Fibroblast of peridontal ligament (primary cell): ENCODE measurements at regions not wholly inside any gene's neighbourhood (a gene's known extent, or its start where the extent isn't known, plus 50 kb on each side); places are given as distances from the start of the nearest gene placed in this dataset.
"Not testable (repeated sequence)": the region's sequence is repeated elsewhere in the genome, so short reads cannot be mapped to it uniquely, and the experiment has no call there.

Source experiments
- DNase-seq: peaks from one replicate; pipeline ENCODE4 v3.0.0-alpha.2; 2010; ENCODE audit errors: extremely low read depth

DNA sequence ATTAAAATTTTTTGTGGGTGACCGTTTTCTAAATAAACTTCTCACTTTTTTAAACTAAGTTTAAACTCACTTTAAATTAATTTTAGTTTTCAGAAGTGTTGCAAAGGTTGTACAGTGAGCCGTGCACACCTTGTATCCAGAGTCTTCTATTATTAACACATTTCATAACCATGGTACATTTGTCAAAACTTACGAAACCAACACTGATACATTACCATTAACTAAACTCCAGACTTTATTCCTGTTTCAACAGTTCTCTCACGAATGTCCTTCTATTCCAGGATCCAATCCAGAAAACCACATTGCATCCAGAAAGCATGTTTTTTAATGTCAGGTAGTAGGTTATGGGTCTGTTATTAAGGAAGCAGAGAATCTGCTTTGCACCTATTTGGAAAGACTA, 319.9 kb downstream of the CBLN4 start:
- no peak for DNase-seq

DNA sequence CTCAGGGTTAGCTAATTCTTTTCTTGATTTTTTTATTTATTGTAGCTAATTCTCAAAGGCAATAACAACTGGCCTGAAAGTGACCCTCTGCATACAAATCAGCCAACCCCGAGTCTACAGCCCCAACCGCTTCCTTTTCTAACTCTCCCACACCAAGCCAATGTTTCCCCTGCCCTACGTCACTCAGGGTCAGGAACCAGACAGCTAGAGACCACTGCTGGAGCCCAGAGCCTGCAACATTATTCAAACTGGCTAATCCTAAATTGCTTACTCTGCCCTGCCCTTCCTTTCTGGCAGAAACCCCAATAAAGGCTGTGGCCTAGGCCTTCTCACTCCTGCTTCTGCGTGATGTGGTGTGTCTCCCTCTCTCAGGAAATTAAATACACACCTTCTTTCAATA, 320.7 kb downstream of the CBLN4 start:
- no peak for DNase-seq

DNA sequence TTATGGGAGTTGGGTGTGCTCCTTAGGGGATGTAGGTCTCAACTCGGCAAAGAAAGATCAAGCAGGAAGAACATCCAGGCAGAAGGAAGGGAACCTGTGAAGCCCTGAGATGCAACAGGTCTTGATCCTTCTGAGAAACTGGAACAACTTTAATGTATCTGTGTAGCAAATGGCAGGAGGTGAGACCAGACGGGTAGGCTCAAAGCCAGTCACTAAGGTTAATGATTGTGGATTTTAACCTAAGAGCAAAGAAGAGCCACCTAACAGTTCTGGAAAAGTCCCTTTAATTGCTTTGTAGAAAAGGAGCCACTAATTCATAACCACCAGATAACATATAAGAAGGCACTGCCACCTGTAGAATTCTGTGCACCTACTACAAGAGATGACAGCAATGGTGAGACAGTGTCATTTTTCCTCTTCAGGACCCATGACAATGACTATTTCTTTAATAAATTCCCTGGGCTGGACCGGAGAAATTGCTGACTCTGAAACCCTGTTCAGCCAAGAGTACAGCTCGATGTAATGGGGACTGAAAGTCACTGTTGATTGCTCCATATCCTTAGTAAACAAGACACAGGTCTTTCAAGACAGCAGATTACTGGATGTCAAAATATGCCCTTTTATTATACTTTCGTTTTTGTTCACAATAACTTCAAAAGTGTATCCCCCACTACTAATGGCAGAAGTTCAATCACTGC, 326.2 kb downstream of the CBLN4 start:
- no peak for DNase-seq

DNA sequence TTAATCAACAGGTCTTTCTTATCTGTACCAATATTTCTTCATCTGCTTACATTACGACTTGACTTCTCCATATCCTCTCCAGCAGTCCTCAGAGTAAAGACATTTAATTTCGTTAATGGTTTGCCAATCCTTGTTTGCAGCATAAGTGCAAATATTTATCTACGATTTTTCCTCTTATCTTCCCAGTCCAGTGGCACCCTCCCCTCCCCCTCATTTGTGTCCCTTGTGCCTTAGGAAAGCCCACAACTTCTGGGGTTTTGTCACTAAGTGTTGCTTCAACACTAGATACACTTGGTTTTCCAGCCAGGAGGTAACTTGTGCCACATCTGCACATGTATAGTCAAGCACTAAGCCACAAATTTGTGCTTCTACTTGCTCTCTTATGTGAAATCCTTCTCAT, 327.2 kb downstream of the CBLN4 start:
- no peak for DNase-seq

DNA sequence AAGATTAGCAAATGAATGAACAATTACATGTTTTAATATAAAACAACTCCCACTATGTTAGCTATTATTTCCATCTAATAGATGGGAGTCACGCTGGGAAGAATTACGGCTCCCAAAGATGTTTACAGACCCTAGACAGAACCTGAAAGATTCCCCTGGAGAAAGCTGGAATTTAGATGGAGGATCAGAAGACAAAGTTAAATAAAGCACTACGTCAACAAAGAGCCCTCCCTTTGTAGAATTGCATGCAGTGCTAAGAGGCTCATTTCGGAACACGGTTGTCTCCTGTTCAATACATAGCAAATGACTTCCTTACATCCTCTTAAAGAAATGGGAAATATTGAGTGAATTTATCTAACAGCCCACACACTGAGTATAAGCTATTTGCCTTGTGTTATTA, 328.3 kb downstream of the CBLN4 start:
- DNase-seq: no peak

DNA sequence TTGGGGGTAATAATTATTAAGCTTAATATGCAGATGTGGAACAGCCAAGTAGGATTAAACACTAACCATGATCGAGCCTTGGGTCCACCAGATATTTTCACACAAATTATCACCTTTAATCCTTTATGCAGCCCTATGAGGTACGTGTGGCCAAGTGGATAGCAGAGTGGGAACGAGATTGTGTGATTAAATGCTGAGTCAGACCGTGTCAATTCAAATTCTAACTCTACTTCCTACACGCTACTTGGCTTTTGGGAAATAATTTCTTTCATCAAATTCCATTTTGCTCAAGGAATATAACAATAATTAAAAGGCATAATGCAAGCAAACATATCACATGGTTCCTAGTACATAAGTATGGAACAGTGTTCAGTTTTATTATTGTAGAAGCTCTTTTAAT, 329.2 kb downstream of the CBLN4 start:
- no peak for DNase-seq

DNA sequence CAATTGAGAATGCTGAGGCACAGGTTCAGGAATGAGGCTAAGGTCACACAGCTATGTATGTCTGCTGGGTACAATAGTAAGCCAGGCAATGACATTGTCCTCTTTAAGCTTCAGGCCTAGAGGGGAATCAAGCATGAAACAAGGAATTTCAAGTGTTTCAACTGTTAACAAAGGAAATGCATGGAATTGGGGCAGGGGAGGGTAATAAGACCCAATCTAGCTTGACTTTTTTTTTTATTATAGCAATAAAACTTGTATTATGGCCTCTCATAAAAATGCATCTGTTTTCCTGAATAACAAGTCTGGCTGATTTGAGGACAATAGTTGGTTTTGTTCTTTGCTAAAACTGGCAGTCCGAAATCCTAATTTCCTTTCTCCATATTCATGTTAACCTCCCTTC, 336.7 kb downstream of the CBLN4 start:
- DNase-seq: no peak

DNA sequence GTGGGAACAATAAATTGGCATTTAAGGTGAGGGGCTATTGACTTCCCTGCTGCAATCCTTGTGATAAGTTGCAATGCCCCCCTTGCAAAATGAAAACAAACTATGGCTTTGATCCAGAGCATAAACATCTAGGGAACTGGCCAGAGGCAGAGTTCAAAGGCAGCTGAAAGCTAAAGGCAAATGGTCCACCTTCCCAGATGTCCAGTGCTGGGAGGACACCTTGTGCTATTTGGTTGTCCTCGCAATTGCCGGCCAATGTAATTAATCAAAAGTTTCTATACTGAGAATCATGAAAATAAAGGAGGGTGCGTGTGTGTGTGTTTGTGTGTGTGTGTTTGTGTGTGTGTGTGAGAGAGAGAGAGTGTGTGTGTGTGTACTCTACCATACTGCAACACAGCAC, 337.4 kb downstream of the CBLN4 start:
- DNase-seq: no peak

DNA sequence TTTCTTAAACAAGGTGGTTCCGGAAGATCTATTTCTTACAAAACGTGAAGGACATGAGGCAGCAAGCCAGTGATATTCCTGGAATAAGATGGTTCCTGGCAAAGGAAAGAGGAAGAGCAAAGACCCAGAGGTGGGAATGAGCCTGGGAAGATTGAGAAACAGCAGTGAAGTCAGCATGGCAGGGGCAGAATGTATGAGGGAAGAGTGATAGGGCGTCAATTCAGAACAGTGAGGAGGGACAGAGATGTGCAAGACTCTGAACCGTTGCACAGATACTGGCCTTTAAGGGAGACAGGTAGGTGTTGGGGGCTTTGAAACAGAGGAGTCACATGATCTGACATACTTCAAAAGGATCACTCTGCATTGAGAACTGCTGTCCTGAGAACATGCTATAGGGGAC, 338.3 kb downstream of the CBLN4 start:
- no peak for DNase-seq

DNA sequence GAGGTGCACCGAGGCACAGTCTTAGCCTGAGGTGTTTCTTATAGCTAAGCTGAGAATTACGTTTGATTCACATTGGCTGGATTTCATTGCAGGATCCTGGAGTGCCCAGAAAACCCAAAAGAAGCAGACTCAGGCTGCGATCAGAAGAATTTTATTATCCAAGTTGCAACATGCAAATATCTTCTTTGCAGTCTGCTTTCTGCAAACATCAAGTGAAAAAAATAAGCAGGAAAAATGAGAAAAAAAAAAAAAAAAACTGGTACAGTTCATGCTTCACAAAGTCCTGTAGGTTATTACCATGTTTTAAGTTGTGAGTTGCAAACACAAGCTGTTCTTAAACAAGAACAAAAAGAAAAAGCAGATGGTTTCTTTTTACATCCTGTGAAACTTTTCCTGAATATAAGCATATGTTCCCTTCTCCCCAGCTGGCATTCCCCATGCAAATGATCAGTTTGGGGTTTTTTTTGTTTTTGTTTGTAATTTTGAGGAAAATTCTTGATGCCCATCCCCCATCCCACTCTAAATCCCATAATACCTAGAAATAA, 349.0 kb downstream of the CBLN4 start:
- no peak for DNase-seq

DNA sequence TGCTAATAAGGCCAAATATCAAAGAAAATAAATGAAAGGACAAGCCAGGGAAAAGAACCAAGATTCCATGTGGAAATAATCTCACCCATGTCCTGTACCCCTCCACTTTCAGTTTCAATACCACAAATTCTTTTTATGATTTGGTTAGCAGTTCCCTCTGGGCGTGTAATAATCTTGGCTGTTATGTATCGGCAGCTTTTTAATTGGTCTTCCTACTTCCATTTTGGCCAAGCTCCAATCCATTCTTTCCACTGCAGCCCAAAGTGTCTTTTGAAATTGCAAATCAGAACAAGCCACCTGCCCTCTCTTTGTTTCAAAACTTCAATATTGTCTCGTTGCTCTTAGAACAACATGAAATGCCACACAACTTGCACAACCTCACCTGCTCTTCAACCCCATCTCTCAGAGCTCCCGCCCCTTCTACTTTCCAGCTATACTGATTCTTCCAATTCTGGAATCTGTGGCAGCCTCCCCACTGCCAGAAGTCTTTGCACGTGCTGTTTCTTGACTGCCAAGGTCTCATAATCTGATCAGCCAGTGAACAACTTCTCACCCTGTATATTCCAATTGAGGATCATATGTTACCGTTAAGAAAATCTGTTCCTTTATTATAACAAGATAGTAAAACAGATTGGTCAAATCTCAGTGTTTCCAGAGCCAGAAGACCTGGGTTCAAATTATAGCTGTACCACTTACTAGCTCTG, 354.5 kb downstream of the CBLN4 start:
- no peak for DNase-seq

DNA sequence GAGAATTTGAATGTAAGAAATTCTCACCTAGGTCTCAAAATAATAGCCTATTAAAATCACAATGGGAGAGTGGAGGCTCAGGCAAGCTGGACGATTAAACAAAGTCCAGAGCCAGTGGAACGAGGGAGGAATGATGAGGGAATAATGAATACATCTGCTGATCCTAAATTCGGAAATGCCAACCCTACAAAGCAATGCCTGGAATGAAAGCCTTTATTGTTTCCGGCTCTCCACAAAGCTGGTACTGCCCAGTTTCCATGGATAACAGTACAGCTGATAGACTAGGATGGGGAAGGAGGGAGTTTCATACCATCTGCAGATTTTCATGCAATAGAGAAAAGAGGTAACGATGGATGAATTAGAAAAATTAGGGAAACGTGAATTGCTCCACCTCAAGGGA, 356.1 kb downstream of the CBLN4 start:
- no peak for DNase-seq

DNA sequence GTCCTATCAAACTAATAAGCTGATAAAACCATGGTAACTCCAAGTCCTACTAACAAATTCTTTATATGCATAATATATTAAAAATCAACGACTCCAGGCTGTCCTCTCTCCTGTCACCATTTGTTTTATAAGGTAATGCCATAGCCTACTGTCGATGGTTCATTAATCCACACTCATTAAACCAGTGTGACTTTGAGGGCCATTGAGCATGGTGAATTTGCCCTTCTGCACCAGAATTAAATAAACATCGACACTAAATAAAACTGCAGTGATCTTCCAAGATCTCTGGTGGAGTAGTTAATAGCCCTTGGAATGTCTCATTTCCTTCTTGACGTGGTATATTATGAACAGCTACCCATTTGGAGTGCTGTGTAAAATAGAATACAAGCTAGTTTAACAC, 358.5 kb downstream of the CBLN4 start:
- no peak for DNase-seq

DNA sequence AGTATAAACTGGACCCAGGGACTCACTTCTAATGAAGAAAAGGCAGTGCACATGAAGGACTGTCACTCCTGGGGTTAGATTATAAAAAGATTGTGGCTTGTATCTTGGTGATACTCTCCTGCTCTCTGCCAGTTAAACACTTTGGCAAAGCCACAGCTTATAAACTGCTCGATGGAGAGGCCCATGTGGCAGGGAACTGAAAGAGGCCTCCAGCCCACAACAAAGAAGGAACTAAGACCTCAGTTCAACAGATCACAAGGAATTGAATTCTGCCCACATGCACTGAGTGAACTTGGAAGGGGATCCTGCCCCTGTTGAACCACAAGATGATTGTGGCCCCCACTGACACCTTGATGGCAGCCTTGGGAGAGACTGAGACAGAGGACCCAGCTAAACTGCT, 363.8 kb downstream of the CBLN4 start:
- DNase-seq: no peak

DNA sequence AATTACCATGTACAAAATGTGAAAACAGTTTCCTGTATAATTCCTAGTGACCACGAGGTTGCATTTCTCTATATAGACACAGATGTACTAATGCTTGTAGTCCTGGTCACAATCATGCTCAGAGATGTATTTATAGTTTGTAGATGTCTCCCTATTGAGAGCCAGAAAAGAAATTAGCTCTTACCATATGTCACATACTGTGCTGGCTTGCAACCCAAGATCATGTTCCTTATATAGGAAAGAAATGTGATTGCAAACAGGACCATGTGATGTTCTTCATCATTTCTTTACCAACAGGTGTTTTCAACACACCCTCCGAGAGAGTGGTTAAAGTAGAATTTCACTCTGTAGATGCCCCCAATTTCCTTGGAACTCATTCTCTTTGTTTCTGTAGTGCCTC, 369.4 kb downstream of the CBLN4 start:
- DNase-seq: no peak

DNA sequence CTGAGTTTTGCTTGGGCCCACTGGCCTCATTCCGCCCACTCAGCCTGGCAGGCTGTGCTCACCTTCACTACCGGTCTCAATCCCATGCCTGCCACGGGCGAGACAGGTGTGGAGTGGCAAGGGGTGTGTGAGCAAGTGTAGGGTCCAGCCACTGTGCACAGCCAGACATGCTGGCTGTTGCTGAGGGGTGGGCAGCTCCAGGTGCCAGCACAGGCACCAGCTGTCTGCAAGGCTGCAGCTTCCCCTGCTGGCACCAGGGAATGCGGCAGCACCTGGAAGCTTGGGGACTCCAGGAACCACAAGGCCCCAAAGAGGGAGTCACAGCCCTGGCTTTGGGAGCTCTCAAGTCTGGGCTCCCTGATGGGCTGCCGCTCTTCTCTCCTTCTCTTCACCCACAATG, 372.7 kb downstream of the CBLN4 start:
- no peak for DNase-seq

DNA sequence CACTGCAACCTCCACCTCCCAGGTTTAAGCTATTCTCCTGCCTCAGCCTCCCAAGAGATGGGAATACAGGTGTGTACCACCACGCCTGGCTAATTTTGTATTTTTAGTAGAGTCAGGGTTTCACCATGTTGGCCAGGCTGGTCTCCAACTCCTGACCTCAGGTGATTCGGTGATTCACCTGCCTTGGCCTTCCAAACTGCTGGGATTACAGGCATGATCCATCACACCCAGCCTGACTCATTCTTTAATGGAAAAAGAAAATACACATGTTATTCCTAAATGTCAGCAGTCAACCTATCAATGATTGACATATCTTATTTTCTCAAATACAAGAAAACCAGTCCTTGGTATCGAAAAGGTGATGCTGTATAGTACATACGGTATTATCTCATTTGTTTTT, 376.2 kb downstream of the CBLN4 start:
- not testable (repeated sequence) for DNase-seq

DNA sequence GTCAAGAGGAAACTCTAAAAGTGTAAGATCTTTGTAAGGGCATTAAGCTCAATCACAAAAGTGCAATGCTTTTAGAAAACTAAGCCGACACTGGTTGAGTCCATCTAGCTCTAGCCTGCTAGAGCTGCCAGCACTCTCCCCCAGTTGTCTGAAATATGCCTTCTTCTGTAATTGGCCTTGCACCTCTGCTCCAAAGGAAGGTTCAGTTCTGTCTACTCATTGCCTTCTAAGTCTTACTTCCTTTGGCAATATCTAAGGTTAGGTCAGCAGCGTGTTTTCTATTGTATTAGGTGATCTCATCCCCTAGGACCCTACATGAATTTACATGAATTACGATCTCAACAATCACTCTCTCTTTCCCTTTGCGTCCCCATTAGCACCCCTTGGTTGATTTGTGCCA, 378.6 kb downstream of the CBLN4 start:
- no peak for DNase-seq

DNA sequence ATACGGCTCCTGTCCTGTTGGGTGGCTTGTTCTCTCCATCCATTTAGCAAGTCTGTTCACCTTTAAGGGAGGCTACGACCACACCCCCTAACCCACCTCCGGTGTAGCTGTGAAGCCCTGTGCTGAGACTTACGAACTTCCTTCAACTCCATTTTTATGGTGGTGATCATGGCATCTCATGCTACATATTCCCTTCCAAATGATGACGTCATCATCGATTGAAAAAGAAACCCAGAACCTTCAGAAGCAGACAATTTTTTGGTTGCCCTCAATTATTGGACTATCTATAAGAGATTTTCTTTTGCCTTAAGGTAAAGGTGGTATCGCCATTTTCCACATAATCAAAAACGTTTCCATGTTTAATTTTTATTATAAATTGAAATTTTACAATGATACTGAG, 389.0 kb downstream of the CBLN4 start:
- no peak for DNase-seq

DNA sequence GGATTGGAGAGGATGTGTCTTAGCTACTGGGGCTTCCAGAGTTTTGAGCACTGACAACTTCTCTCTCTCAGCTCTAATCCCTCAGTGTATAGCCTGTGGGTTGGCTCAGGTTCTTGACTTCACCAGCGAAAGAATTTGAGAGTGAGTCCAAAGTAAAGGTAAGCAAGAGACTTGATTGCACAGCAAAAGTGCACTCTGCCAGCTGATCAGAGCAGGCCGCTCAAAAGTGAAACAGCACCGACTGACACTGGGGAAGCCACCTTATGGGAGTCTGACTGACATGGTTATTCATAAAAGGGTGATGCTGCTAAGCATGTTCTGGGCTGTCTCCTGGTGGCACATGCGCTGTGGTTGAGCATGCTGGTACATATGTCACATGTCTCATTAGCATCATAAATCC, 389.5 kb downstream of the CBLN4 start:
- DNase-seq: no peak

DNA sequence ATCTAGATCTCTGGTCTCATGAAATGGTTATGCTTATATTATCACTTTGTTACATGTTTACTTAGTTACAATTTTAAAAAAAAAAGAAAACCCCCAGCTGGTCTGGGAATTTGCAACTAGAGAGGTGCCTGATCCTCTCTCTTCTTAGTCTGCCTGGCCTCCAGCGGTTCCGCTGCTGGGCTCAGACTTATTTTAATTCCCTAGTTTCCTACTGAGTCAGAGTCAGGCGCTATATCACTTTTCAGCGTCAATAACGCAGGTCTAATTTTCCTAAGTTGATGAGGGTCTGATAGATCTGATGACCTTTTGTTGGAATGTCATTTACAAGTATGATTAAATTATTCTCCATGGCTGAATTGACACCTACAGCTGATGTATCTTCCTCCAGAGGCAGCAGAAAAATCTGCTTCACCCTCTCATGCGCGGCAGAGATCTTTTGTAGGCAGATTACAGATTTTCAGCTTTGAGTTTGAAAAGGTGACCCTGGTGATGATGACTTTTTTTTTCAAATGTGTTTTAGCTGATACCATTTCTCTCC, 391.0 kb downstream of the CBLN4 start:
- DNase-seq: no peak

DNA sequence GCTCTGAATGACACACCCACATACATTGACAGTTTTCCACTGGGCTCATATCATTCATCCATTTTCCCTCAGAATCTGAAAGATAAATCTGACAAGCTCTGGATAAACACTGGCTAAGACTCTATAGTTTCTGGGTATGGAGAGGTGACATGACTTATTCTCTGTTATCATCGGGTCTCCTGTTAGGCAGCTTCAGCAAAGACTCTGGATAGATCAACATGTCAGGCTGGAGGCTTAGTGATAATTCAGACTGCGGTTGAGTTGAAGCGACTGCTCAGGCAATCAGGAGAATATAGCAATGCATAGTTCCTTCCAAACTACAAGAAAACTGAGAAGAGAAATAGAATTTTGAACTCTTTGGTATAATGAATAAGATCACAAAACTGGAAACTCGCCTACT, 394.6 kb downstream of the CBLN4 start:
- DNase-seq: no peak

DNA sequence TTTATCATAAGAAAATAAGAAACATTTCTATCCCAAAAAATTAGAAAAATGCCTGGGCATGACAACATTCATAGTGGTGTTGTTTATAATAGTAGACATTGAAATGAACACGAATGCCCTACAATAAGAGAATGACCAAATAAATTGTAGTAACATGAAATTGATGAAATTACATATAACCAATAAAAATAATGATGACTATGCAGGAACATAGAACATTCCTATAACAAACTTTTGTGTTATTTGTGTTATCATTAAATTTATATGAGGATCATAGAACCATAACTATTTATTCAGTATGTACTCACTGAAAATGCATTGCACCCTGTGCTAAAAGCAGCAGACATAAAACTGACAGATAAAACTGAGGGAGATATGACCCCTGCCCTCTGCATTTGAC, 399.7 kb downstream of the CBLN4 start:
- no peak for DNase-seq
